ENCODE measurements at regions not wholly inside any gene's neighbourhood (a gene's known extent, or its start where the extent isn't known, plus 50 kb on each side); places are given as distances from the start of the nearest gene placed in this dataset.

DNA sequence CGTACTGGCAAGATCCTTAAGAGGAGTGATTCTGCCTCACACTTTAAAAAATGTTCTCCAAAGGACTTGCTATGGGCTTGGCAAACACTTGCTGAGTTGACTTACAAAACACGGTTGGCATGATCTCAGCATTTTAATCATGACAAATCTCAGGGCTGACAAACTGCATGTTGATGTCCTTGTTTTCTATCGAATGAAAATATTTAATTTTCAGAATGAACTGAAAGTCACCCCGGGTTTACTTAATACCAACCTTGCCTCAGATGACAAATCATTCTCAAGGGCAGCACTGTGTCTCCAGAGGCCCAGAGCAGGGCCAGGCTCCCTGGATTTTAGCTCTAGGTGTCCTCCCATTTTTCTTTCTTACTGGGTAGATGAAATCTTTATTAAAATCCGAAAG, 229.1 kb upstream of the ZFHX3 start:
- Histone ChIP-seq H3K79me2 (ENCODE audit: control insufficient read depth, low read length) (no peaks in the 10 kb centered on the region), H3K4me2 (ENCODE audit: low read length) (no peak overlapping the region), H3F3A (ENCODE audit: control insufficient read depth, insufficient read depth) (no peaks in the 10 kb centered on the region), H3K27ac (ENCODE audit: low read depth, low read length) (no peak overlapping the region), H3K4me3 (ENCODE audit: low read length) (no peak overlapping the region), H4K20me1 (ENCODE audit: control insufficient read depth, insufficient read depth, low read depth, low read length) (no peaks in the 10 kb centered on the region), H3K36me3 (ENCODE audit: control insufficient read depth, low read length) (no peaks in the 10 kb centered on the region), H3K9me2 (replicated peaks; ENCODE audit: control insufficient read depth, low read length) (no peaks in the 10 kb centered on the region), H3K9me3 (ENCODE audit: control insufficient read depth, insufficient read depth, low read length) (no peaks in the 10 kb centered on the region), H3K27me3 (ENCODE audit: control insufficient read depth, low read length) (no peaks in the 10 kb centered on the region), H3K4me1 (ENCODE audit: control insufficient read depth, low read length) (no peaks in the 10 kb centered on the region)
- TF ChIP-seq EZH2phosphoT487 (IDR thresholded peaks at IDR 0.05; ENCODE audit: borderline replicate concordance, low read length): no peak
- TF ChIP-seq, protein P1, sequence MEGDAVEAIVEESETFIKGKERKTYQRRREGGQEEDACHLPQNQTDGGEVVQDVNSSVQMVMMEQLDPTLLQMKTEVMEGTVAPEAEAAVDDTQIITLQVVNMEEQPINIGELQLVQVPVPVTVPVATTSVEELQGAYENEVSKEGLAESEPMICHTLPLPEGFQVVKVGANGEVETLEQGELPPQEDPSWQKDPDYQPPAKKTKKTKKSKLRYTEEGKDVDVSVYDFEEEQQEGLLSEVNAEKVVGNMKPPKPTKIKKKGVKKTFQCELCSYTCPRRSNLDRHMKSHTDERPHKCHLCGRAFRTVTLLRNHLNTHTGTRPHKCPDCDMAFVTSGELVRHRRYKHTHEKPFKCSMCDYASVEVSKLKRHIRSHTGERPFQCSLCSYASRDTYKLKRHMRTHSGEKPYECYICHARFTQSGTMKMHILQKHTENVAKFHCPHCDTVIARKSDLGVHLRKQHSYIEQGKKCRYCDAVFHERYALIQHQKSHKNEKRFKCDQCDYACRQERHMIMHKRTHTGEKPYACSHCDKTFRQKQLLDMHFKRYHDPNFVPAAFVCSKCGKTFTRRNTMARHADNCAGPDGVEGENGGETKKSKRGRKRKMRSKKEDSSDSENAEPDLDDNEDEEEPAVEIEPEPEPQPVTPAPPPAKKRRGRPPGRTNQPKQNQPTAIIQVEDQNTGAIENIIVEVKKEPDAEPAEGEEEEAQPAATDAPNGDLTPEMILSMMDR (IDR thresholded peaks at IDR 0.05; ENCODE audit: low read depth, low read length, poor library complexity, severe bottlenecking): no peak

DNA sequence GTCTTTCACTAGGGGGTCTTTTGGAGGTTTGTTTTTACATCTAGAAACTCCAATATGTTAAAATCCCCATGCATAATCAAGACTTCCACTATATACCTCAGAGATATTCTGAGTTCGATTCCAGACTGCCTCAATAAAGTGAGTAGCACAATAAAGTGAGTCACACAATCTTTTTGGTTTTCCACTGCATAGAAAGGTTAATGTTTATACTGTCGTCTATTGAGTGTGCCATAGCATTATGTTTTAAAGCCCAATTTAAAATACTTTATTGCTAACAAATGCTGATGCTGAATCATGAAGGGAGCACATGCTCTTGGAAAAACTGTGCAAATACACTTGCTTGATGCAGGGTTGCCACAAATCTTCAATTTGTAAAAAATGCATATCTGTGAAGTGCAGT, 227.5 kb upstream of the ZFHX3 start:
- Histone ChIP-seq H3K4me1 (ENCODE audit: control insufficient read depth, low read length) (no peaks in the 10 kb centered on the region), H3K9me3 (ENCODE audit: control insufficient read depth, insufficient read depth, low read length) (no peaks in the 10 kb centered on the region), H3K4me2 (ENCODE audit: low read length) (no peak overlapping the region), H3K9me2 (replicated peaks; ENCODE audit: control insufficient read depth, low read length) (no peaks in the 10 kb centered on the region), H3K4me3 (ENCODE audit: low read length) (no peak overlapping the region), H3K79me2 (ENCODE audit: control insufficient read depth, low read length) (no peaks in the 10 kb centered on the region), H4K20me1 (ENCODE audit: control insufficient read depth, insufficient read depth, low read depth, low read length) (no peaks in the 10 kb centered on the region), H3F3A (ENCODE audit: control insufficient read depth, insufficient read depth) (no peaks in the 10 kb centered on the region), H3K27me3 (ENCODE audit: control insufficient read depth, low read length) (no peaks in the 10 kb centered on the region), H3K27ac (ENCODE audit: low read depth, low read length) (no peak overlapping the region), H3K36me3 (ENCODE audit: control insufficient read depth, low read length) (no peaks in the 10 kb centered on the region)
- TF ChIP-seq, protein P1 (IDR thresholded peaks at IDR 0.05; ENCODE audit: low read depth, low read length, poor library complexity, severe bottlenecking): no peak
- no peak for TF ChIP-seq EZH2phosphoT487 (IDR thresholded peaks at IDR 0.05; ENCODE audit: borderline replicate concordance, low read length)

DNA sequence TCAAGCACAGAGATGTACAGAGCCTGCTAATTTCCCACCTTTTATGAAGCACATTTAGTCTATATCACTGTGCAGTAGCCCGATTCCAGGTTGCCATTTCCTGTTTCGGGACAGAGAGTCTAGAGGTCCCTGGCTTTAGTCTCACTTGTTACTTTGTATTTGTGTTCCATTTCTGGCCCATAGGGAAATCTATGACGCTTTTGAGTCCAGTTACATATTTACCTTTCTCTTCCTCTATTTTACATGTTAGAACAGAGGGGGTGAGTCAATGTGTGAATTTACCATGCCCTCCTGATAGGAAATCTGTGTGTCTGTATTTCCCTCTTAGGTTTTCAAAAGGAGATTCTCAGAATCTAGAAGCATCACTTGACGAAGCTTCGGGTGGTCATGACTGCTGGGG, 227.1 kb upstream of the ZFHX3 start:
- Histone ChIP-seq H3K79me2 (ENCODE audit: control insufficient read depth, low read length) (no peaks in the 10 kb centered on the region), H3K27me3 (ENCODE audit: control insufficient read depth, low read length) (no peaks in the 10 kb centered on the region), H3K4me1 (ENCODE audit: control insufficient read depth, low read length) (no peaks in the 10 kb centered on the region), H3K9me3 (ENCODE audit: control insufficient read depth, insufficient read depth, low read length) (no peaks in the 10 kb centered on the region), H4K20me1 (ENCODE audit: control insufficient read depth, insufficient read depth, low read depth, low read length) (no peaks in the 10 kb centered on the region), H3K4me3 (ENCODE audit: low read length) (no peak overlapping the region), H3K36me3 (ENCODE audit: control insufficient read depth, low read length) (no peaks in the 10 kb centered on the region), H3K9me2 (replicated peaks; ENCODE audit: control insufficient read depth, low read length) (no peaks in the 10 kb centered on the region), H3K4me2 (ENCODE audit: low read length) (no peak overlapping the region), H3F3A (ENCODE audit: control insufficient read depth, insufficient read depth) (no peaks in the 10 kb centered on the region), H3K27ac (ENCODE audit: low read depth, low read length) (no peak overlapping the region)
- TF ChIP-seq, protein P1 (IDR thresholded peaks at IDR 0.05; ENCODE audit: low read depth, low read length, poor library complexity, severe bottlenecking): no peak
- no peak for TF ChIP-seq EZH2phosphoT487 (IDR thresholded peaks at IDR 0.05; ENCODE audit: borderline replicate concordance, low read length)

DNA sequence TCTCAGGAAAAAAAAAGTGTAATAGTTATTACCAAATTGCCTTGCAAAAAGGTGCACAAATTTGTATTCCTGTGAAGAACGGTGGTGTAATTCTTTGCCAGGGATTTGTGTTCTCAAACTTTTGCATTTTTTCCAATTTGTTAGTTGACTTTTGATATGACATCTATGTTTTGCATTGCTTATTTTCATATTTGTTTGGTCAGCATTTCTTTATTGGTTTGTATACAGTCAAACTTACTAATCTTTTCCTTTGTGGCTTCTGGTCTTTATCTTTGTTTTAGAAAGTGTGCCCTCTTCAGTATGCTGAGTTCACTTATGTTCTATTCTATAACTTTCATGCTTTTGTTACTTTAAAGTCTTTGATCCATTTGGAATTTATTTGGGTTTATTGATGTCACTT, 226.2 kb upstream of the ZFHX3 start:
- H3K27ac ChIP-seq (ENCODE audit: low read depth, low read length): no peak overlapping the region
- H3K36me3 ChIP-seq (ENCODE audit: control insufficient read depth, low read length): no peaks in the 10 kb centered on the region
- no peaks in the 10 kb centered on the region for H3K79me2 ChIP-seq (ENCODE audit: control insufficient read depth, low read length)
- no peaks in the 10 kb centered on the region for H4K20me1 ChIP-seq (ENCODE audit: control insufficient read depth, insufficient read depth, low read depth, low read length)
- H3K9me3 ChIP-seq (ENCODE audit: control insufficient read depth, insufficient read depth, low read length): no peaks in the 10 kb centered on the region
- H3K4me3 ChIP-seq (ENCODE audit: low read length): no peak overlapping the region
- H3K4me1 ChIP-seq (ENCODE audit: control insufficient read depth, low read length): no peaks in the 10 kb centered on the region
- H3K9me2 ChIP-seq (replicated peaks; ENCODE audit: control insufficient read depth, low read length): no peaks in the 10 kb centered on the region
- no peaks in the 10 kb centered on the region for H3K27me3 ChIP-seq (ENCODE audit: control insufficient read depth, low read length)
- no peak for TF ChIP-seq EZH2phosphoT487 (IDR thresholded peaks at IDR 0.05; ENCODE audit: borderline replicate concordance, low read length)
- TF ChIP-seq, protein P1 (IDR thresholded peaks at IDR 0.05; ENCODE audit: low read depth, low read length, poor library complexity, severe bottlenecking): no peak
- H3F3A ChIP-seq (ENCODE audit: control insufficient read depth, insufficient read depth): no peaks in the 10 kb centered on the region
- no peak overlapping the region for H3K4me2 ChIP-seq (ENCODE audit: low read length)

Measured in DOHH2 (cell line).